GM21423 (cell line): ENCODE measurements at regions not wholly inside any gene's neighbourhood (a gene's known extent, or its start where the extent isn't known, plus 50 kb on each side); places are given as distances from the start of the nearest gene placed in this dataset.

ENCODE experiments used
- ATAC-seq: cut with Tn5 transposase; IDR thresholded peaks from one replicate; pipeline ENCODE4 v1.9.1; 2021; ENCODE audit warnings: mild to moderate bottlenecking, moderate library complexity; ENCODE audit not compliant: unreplicated experiment

DNA sequence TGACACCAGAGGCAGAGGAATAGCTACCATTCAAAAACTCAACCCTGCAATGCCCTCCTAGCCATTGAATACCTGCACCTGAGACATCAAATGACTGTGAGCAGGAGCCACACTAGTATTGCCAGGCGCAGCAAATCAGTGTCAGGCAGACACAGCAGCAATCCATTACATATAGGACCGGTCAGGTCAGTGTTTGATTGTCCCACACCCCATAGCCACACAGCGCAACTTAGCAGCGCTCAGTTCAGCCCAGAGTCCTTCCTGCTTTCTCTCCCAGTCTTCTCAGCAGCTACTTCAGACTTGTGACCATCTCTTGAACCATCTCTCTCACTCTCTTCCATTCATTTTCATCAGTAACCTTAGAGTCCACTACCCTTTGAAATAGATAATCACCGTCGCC, 181.6 kb upstream of the GPR12 start:
- no peak for ATAC-seq

DNA sequence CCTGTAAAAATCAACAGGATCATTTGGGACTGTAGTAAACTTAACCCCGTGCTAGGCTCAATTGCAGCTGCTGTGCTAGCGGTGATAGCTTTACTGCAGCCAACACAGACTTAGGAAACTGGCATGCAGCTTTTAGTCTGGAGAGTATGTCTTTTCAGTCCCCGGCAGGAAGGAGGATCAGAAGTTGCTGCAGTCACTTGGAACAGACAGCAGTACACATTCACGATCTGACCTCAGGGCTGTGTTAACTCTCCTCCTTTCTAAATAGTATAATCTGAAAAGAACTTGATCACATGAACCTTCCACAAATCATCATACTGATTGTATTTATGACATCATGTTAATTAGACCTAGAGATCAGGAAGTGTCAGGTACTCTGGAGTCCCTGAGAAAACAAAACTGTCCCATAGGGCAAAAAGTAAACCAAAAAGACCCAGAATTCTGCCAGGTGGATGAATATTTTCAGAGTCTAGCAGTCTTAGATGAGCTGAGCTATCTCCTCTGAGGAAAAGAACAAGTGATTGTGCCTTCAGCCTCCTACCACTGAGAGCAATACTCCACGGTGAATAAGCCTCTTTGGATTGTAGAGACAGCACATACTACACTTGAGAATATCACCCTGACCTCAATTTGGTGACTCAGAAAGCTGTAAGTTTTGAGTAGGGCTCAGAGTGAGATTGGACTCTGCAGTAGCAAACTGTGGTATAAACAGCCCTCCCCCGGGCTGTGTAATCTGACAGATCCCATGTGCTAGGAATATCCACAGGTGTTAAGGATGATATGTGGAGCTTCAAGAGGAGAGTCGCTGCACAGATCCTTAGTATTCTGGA, 181.0 kb upstream of the GPR12 start:
- ATAC-seq, result no peak

DNA sequence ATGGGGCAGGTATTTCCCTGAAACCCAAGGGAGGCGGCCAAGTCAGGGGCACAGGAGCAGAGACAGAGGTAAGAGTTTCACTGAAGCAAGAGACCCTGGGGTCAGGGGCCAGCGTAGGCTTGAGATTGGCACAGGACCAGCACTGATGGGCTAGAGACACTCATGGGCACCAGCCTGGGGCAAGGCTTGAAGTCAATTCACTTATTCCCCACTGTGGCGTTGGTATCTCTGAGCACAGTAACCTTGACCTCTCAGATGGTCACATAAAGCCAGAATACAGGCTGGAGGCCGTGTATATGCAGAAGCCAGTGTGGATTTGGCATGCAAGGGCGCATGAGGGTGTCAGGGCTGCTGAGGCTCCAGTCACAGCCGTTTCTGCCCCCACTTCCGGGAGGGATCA, 173.5 kb upstream of the GPR12 start:
- ATAC-seq, result no peak

DNA sequence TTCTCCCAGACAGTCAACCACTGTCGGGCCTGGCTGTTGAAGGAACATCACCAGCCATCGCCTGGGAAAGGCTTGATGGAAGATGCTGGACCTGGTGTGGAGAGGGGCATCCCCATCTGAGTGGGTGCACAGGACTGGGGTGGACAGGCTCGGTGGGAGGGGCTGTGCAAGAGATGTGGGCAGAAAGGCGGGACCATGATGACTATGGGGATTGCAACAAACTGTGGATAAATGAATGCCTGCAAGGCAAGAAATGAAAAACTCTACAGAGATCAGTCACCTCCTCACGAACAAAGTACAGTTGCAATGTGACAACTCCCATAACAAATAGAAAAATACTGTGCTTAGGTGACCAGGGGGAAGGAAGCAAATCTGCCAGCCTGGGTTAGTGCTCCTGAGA, 171.9 kb upstream of the GPR12 start:
- ATAC-seq, result no peak

DNA sequence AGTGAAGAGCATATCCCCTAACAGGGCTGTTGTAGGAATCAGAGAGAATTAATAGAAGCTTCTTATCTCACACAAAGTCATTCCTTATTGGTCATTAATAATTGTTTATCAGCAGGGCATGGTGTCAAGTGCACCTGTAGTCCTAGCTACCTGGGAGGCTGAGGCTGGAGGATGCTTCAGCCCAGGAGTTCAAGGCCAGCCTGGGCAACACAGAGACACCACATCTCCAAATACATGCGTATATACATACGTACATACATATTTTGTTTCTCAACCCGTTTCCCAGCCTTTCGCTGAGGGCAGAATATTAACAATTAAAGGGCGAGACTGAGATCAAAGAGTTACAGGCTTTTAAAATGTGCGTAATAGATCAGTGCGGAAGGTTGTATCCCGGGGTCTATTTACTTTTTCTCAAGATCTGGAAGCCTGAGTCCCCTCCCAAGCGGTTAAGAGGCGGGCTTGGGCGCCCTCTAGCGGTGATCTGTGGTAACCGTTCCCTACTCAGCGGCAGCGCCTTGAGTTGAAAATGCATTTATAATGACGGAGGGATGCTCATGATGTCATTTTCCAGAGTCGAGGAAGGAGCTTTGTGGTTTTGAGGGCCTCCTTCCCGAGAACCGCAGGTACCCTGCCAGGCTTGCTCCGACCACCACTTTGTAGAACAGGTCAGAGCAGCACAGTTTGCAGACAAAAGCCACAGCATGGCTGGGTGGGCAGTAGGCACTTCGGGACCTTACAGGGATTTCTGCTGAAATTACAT, 169.6 kb upstream of the GPR12 start:
- ATAC-seq, result no peak

DNA sequence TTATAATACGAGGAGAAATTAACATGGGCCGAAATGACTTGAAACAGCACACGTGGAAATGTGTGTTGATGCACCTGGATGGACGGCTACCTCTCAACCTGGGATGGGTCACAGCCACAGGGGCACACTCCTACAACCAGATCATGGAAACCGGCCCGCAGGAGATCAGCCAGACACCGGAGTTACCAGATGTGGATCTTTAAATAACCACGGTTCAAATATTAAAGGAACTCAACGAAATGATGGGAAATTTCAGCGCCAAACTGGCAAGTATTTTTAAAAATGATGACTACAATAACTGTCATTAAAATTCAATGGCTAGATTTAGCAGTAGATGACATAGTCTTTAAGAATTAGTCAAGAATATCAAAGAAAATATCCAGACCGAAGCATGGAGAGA, 166.9 kb upstream of the GPR12 start:
- no peak for ATAC-seq

DNA sequence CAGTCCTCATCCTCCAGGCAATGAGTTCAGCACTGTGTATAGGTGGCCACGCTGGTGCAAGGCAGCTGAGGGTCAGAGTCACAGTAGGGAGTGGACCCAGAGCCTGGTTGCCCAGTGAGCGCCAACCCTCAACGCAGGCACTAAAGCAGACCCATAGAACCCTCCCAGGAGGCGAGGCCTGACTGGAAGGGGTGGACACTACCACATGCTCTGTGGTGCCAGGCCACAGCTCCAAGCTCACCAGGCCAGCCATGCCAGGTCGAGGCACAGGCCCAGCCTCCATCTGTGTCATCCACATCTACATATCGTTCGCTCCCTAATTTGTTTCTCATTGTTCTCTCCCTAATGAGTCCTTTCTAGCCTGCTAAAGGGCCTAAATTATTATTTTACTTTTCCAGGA, 165.8 kb upstream of the GPR12 start:
- no peak for ATAC-seq

DNA sequence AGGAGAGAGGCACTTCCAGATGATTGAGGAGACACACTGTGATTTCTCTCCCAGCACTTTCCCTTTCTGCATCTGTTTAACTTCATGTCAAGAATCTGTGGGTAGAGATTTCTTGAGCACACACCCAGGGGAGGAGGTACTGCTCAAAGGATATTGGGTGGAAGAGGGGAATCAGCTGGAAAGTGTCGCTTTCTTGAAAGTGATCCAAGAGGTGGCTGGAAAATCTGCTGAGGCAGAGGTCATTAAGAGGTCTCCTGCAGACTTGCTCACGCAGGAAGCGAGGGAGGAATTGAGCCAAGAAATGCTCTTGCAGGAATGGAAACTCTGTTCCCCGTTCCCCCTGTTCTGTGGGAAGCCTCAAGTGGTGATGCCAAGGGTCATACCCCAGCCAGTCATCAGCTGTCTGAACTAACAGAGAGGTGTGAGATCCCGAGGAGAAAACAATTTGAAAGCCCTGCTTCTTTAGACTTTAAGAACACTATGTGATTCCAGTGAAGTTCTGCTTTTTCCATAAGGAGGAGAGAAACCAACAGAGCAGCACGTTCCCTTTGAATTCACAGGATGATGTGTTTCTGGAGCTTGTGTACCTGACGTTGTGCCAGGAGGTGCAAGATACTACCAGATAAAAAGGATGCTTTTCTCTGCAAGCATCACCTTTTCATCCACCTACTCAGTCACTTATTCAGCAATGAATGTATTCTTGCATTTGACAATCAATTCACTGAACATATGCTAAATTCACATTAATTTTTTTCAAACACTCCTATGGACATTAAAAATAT, 163.4 kb upstream of the GPR12 start:
- no peak for ATAC-seq

DNA sequence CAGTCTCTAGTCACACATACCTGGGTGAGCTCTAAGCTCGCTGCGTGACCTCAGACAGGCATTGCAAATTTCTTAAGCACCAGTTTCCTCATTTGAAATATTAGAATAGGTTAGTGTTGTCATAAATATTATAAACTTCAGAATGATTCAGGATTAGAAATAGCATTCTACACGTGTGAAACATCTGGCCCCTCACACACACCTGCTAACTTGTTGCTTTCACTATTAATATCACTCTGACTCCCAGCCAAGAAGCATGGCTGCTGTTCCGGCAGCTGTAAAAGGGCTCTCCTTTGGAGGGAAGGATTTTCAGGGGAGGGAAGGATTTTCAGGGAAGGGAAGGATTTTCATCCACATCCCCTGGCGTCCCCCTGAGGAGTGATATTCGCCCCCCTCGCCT, 161.3 kb upstream of the GPR12 start:
- ATAC-seq, result no peak

DNA sequence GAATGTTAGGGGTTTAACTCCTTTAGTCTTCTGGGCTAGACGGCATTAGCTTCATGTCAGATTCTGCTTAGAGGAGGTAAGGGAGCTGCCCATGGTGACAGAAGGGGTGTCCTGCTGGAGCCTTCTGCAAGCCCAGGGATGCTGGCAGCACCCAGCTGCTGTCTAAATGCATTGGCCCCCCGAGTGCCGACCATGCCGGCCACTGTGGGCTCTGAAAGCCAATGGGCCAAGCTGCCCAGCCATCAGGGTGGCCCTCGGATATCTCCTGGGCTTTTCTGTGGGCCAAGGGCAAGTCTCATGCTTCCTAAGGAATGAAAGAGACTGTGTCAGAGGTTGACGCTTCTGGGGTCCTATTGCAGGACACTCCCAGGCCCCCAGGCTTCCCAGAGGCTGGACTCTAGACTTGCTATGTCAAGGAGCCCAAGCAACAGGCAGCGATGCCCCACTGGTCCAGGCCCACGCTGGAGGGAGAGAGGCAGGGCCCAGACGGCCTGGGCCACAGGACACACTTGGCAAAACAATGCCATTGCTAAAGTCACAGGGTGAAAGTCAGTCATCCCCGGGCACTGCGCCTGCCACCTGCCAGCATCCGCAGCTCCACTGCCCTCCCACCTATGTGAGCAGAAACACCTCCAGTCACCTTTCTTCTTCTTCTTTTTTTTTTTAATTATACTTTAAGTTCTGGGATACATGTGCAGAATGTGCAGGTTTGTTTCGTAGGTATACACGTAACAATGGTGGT, 160.2 kb upstream of the GPR12 start:
- no peak for ATAC-seq

DNA sequence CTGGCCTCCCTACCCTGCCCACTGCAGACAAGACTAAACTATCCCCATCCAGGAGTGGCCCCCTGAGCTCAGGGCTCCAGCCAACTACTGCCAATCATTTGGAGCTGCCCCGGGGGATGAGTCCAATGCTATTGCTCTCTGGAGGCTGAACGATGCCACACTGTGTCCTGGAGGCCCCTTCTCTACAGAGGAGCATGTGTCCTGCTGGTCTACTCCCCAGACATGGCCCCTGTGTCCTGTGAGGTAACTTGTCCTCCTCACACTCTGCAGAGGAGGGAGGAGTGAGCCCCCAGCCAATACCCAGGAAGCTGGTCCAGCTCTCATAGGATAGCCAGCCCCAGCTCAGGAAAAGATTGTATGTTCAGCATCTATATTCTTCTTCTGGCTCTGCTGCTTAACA, 159.1 kb upstream of the GPR12 start:
- no peak for ATAC-seq

DNA sequence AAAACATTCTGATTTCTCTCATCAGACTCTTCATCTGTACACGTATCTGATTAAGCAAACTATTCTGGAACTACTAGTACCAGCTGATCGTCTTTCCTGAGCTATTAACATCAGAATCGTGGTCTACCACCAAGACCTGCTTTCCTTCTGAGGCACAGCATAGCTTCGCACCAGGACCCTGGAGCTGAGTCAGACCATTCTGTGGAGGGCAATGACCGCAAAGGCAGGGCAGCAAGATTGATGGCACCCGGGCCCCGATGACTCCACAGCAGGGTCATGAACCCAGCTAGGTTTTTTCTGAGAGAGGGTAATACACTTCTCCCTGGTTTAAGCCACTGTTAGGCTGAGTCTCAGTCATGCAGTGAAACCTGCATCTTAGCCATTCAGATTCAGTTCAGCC, 158.7 kb upstream of the GPR12 start:
- ATAC-seq, result no peak

DNA sequence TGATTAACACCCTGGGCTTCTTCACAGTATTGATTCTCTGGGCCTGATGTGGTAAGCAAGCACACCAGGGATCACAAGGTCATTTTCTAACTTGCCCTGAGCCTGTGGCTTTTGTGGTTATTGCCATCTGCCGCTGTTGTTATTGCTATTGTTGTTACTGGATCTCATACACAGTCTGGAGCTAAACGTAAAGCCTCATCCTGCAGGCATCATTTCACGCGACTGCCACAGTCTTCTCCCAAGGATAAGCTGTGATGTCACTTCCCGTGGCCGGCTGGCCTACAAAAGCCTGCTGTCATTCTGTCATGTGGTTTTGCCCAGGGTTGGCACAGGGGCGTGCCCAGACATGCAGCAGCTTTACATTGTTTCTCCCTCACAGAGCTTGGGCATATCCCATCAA, 154.0 kb upstream of the GPR12 start:
- no peak for ATAC-seq

DNA sequence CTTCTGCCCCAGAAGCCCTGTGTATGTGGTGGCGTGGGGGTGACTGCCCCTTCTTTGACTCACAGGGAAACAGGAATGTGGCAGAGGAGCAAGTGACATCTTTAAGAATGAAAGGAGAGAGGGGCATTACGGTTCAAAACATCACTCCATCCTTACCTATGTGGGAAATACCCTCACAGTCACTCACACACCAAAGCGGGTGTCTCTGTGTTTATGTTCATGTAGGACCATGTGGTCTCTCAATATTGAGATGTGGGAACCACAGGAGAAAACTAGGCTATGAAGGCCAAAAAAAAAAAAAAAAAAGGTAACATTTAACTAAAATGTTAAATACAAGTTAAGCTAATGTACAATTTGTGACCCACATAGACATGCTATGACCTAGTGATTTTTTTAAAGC, 153.6 kb upstream of the GPR12 start:
- ATAC-seq, result no peak

DNA sequence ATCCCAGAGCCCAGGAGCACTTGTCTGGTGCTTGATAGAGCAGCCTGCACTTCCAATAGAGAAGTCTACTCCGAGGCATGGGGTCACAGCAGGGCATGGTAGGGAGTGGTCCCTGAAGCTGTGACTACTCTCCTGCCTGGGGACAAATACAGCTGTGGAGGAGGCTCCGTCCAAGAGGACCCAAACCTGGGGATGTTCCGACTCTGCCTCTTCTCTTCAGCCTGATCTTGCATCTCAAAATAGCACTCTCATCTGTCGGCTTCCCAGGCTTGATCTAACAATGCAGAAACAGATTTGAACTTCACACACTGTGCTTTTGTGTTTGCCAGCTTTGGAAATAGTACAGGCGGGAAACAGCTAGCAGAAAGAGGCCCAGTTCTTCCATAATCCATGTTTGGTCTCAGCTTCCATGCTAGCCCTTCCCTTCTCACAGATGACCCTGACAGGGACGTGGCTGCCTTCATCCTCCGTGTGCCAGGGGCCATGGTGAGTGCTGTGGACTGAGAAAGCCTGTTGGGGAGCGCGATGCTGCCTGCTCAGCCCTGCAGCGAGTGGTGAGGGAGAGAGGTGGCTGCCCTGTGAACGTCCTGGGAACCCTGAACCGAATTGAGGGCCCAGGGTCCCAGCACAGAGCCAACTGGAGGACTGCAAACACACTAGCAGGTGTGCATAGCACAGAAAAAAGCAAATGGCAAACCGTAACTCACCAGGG, 150.3 kb upstream of the GPR12 start:
- ATAC-seq, result no peak

DNA sequence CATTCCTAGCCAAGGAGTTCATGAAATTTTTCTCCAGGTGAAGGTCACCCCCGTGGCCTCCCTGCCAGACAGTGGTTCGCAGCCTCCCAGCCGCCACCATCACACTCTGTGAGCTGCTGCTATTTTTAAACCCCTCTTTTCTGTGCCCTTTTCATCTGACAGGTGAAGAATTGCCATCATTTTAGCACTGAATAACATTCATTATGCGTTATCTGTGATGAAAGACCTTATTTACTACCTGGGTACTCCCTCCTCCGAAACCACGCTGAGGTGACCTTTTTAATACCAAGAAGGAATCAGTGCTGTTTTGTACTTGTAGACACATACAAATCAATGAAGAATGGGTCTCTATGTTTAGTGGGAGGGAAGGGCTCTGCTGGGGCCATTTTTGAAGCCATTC, 148.9 kb upstream of the GPR12 start:
- ATAC-seq, result no peak

DNA sequence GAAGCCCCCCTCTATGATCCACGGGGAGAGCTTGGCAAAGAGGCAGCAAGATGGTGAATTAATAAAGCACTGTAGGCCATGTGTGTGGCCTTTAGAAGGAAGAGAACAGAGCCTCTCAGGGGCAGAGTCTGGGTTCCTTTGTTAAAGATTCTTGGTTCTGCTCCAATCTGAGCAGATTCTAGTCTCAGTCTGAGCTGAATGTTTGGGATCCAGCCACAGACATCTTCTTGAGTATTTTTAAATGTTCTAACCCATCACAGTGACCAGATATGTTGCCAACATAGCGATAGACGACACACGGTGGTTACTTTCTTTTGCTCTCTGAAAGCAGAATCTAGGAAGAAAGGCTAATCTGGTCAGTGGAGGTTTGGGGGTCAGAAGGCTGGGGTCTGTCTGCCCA, 147.5 kb upstream of the GPR12 start:
- ATAC-seq, result no peak

DNA sequence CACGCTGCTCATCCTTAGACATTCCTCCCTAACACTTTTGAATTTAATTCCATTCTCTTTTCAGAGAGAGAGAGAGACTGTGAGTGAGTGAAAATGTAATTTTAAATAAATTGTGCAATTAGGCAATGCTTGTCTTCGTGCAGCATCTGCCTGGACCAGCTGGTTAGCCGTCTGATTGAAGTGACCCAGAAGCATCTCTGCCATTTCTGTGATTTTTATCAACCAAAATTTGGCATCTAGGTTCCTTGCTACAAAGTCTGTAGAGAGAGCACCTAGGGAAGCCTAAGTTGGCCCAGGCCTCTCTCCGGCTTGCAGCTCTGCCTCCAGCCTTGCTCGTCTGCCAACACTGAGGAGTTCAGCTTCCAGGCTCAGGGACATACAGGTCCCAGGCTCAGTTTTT, 138.6 kb upstream of the GPR12 start:
- ATAC-seq, result no peak

DNA sequence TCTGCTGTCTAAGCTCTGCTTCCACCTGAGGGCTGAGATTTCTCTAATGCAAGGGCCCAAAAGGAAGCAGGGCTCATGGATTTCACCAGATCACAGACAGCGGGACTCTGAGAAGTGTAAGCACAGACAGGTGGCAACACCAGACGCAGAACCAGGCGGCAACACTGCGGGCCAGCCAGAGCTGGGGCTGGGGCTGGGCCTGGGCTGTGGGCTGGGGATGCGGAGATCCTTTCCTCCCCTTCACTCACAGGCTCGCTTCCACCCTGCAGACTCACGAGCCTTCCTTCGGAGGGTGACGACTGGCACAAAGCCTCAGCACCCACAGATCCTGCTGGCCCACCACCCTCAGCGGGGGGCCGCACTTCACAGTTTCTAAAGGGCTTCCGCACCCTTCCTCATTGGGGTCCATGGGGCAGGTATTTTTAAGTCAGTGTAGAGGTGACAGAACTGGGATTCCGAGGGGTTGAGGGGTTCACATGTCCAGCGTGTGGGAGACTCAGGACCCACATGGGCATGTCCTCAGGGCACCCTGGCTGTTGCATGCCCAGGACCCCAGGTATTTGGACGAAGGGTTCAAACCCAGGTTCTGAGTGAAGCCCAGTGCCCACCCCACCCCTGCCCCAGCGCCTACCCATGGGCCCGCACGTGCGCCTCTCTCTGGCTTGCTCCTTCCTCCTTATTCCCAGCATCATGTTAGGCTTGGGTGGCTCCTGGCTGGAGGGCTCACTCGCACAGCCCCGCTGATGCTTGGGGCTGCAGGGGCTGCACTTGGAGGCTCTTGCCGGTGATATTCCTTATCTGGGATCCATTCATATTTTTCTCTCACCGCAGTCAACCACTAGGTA, 137.3 kb upstream of the GPR12 start:
- no peak for ATAC-seq
